Suppressor macrophage treated with lipopolysaccharide for 1 hour (primary cell): ENCODE measurements at regions not wholly inside any gene's neighbourhood (a gene's known extent, or its start where the extent isn't known, plus 50 kb on each side); places are given as distances from the start of the nearest gene placed in this dataset.

ENCODE experiments used
- DNase-seq, 3 donors: peaks; one replicate each; pipeline ENCODE4 v3.0.0-alpha.2; 2020 to 2022

- DNase-seq, result no peak
Observed at GRCh38 chr2:133817680-133818566, 249.7 kb upstream of the NCKAP5 start.

GRCh38 chr2:133818661-133819060, 250.4 kb upstream of the NCKAP5 start:
- no peak for DNase-seq

GRCh38 chr2:133819906-133820305, 251.6 kb upstream of the NCKAP5 start:
- DNase-seq, result no peak

GRCh38 chr2:133821107-133821760, 253.0 kb upstream of the NCKAP5 start:
- DNase-seq, result no peak

GRCh38 chr2:133822517-133823225, 254.4 kb upstream of the NCKAP5 start:
- no peak for DNase-seq

- no peak for DNase-seq
Observed at GRCh38 chr2:133823226-133823550, 254.9 kb upstream of the NCKAP5 start.

- DNase-seq, result no peak
Observed at GRCh38 chr2:133824869-133825268, 256.6 kb upstream of the NCKAP5 start.

- DNase-seq, result no peak
Observed at GRCh38 chr2:133825778-133826177, 257.5 kb upstream of the NCKAP5 start.

- no peak for DNase-seq
Observed at GRCh38 chr2:133828913-133829312, 260.6 kb upstream of the NCKAP5 start.

GRCh38 chr2:133829450-133830020, 261.3 kb upstream of the NCKAP5 start:
- DNase-seq, result no peak

- DNase-seq, result no peak
Observed at GRCh38 chr2:133833746-133834145, 265.5 kb upstream of the NCKAP5 start.

- DNase-seq, result no peak
Observed at GRCh38 chr2:133835821-133836619, 267.8 kb upstream of the NCKAP5 start.

- no peak for DNase-seq
Observed at GRCh38 chr2:133836691-133837345, 268.6 kb upstream of the NCKAP5 start.

GRCh38 chr2:133837441-133838094, 269.3 kb upstream of the NCKAP5 start:
- DNase-seq, result no peak

GRCh38 chr2:133838642-133839365, 270.5 kb upstream of the NCKAP5 start:
- no peak for DNase-seq

- no peak for DNase-seq
Observed at GRCh38 chr2:133839677-133840076, 271.4 kb upstream of the NCKAP5 start.

GRCh38 chr2:133840761-133841160, 272.5 kb upstream of the NCKAP5 start:
- DNase-seq, result no peak

GRCh38 chr2:133841900-133842299, 273.6 kb upstream of the NCKAP5 start:
- DNase-seq, result no peak

- DNase-seq, result no peak
Observed at GRCh38 chr2:133842446-133842845, 274.2 kb upstream of the NCKAP5 start.

GRCh38 chr2:133843091-133843490, 274.8 kb upstream of the NCKAP5 start:
- no peak for DNase-seq

- DNase-seq, result no peak
Observed at GRCh38 chr2:133843551-133843950, 275.3 kb upstream of the NCKAP5 start.
